Activated naive CD8-positive, alpha-beta T cell treated with anti-CD3 and anti-CD28 coated beads for 36 hours (primary cell): ENCODE measurements at regions not wholly inside any gene's neighbourhood (a gene's known extent, or its start where the extent isn't known, plus 50 kb on each side); places are given as distances from the start of the nearest gene placed in this dataset.

Source experiments
- DNase-seq: peaks from one replicate; pipeline ENCODE4 v3.0.0; 2021
- H3K27ac Mint-ChIP-seq: one replicate; pipeline ENCODE4 v1.8.0; 2022; ENCODE audit warnings: mild to moderate bottlenecking, moderate library complexity, mixed read lengths
- H3K27me3 Mint-ChIP-seq: one replicate; pipeline ENCODE4 v1.8.0; 2022; ENCODE audit warnings: mild to moderate bottlenecking, mixed read lengths
- H3K36me3 Mint-ChIP-seq: one replicate; pipeline ENCODE4 v1.8.0; 2021; ENCODE audit warnings: mild to moderate bottlenecking, mixed read lengths
- H3K4me1 Mint-ChIP-seq: one replicate; pipeline ENCODE4 v1.8.0; 2021; ENCODE audit warnings: mixed read lengths
- H3K4me3 Mint-ChIP-seq: one replicate; pipeline ENCODE4 v1.8.0; 2022; ENCODE audit warnings: mild to moderate bottlenecking, moderate library complexity, mixed read lengths
- H3K9me3 Mint-ChIP-seq: one replicate; pipeline ENCODE4 v1.8.0; 2022; ENCODE audit warnings: mixed read lengths

- Mint-ChIP-seq H3K27ac (no peak overlapping the region), H3K36me3 (no peaks in the 10 kb centered on the region), H3K4me3 (no peak overlapping the region), H3K9me3 (no peaks in the 10 kb centered on the region), H3K27me3 (no peaks in the 10 kb centered on the region), H3K4me1 (peaks cover 3% of the 10 kb centered on the region)
- no peak for DNase-seq
These were observed 141.9 kb downstream of the ZIC5 start for GRCh38 chr13:99829593-99830239.

DNA sequence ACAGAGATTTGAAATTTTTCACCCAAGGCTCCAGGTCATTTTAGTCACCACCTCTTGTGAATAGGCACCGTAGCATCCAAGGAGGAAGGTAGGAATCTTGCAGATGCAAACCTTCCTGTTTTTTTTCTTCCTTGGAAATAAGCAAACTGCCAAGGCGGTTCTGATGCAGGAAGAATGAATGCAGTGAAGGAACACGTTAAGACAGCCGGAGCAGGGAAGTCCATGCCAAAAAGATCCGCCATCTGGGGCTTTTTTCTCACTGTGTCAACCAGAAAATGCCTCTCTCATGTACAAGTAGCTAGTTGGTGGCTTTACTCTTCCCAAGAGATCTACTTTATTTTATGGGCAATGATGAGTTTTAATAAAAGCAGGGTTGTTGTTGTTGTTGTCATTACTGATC, 142.4 kb downstream of the ZIC5 start:
- H3K9me3 Mint-ChIP-seq, result no peaks in the 10 kb centered on the region
- no peak overlapping the region for H3K27ac Mint-ChIP-seq
- no peak for DNase-seq
- H3K36me3 Mint-ChIP-seq, result no peaks in the 10 kb centered on the region
- no peaks in the 10 kb centered on the region for H3K27me3 Mint-ChIP-seq
- no peak overlapping the region for H3K4me3 Mint-ChIP-seq
- no peaks in the 10 kb centered on the region for H3K4me1 Mint-ChIP-seq

- Mint-ChIP-seq H3K9me3 (no peaks in the 10 kb centered on the region), H3K4me3 (no peak overlapping the region), H3K4me1 (no peaks in the 10 kb centered on the region)
These were observed 142.8 kb downstream of the ZIC5 start for GRCh38 chr13:99828735-99829134.

DNA sequence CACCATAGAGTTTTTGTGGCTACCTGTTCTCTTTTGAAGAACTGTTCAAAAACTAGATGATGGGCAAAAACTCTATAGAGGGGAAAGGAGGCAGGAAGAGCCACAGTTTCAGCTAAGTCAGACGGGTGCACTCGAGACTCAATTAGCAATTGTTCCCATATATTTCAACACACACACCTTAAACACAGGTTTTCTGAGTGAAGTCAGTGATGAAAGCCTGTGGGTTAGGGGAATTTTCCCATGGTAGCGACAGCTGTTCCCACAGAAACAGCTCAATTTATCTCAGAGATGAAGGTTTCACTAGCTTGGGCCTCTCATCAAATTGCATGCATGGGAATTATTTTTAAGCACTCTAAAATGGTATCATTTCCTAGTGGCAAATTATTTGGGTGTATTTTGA, 143.4 kb downstream of the ZIC5 start:
- Mint-ChIP-seq H3K36me3 (no peaks in the 10 kb centered on the region), H3K4me3 (no peak overlapping the region), H3K9me3 (no peaks in the 10 kb centered on the region), H3K27ac (no peak overlapping the region), H3K4me1 (no peaks in the 10 kb centered on the region), H3K27me3 (no peaks in the 10 kb centered on the region)
- no peak for DNase-seq

More at GRCh38 chr13:99828735-99829134, 142.8 kb downstream of the ZIC5 start:
- Mint-ChIP-seq H3K36me3 (no peaks in the 10 kb centered on the region), H3K27ac (no peak overlapping the region), H3K27me3 (no peaks in the 10 kb centered on the region)
- DNase-seq, result no peak

DNA sequence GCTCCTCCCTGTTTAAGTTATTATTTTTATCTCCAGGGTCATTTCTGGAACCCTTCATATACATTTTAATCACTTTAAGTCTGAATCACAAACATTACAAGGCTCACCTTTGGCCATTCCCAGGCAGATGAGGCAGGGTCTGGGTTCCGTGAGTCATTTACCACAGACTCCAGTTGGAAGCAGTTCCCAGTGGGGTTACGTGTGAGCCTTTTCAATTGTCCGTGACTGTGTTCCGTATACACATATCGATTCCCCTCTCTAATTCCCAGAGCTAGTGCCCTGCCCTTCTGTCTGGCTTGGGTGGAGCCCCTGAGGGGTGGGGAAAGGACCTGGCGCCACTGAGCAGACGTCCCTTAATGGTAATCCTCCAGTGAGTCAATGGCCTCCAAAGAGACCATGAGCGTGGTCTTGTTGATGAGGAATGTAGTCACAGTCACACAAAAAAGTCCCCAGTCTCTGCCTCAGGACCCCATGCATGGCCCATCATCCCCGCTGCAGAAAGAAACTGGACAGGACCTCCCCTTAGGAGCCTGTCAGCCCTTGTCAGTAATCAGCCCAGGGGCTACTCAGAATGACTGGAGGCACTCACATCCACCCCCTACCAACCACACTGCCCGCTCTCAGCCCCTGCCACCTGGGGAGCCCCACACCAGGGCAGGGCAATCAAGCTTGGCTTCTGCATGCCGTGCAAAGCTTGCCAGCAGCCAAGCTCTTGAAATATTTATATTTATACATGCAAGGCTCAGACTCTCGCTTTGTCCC, 144.4 kb downstream of the ZIC5 start:
- no peak overlapping the region for H3K4me3 Mint-ChIP-seq
- no peaks in the 10 kb centered on the region for H3K9me3 Mint-ChIP-seq
- H3K27me3 Mint-ChIP-seq, result no peaks in the 10 kb centered on the region
- no peaks in the 10 kb centered on the region for H3K4me1 Mint-ChIP-seq
- no peak overlapping the region for H3K27ac Mint-ChIP-seq
- H3K36me3 Mint-ChIP-seq, result no peaks in the 10 kb centered on the region
- DNase-seq, result no peak

DNA sequence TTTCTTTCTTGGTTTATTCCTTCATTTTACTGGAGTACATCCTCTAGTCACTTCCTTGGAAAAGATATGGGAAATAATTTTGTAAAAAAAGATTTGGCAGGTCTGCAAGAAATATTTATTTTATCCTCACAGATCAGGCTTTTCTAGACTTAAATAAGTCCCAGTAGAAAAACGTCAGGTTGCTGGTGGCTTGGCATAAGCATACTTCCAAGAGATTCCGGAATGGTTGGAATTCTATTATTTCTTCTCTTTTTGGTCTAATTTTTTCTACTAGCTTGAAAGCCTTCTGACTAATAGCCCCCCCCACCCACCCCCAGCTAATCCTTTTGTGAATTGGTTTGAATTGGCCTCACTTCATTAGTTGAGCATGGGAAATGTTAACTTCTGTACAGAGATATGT, 147.6 kb downstream of the ZIC5 start:
- Mint-ChIP-seq H3K27ac (no peak overlapping the region), H3K36me3 (no peaks in the 10 kb centered on the region)

DNA sequence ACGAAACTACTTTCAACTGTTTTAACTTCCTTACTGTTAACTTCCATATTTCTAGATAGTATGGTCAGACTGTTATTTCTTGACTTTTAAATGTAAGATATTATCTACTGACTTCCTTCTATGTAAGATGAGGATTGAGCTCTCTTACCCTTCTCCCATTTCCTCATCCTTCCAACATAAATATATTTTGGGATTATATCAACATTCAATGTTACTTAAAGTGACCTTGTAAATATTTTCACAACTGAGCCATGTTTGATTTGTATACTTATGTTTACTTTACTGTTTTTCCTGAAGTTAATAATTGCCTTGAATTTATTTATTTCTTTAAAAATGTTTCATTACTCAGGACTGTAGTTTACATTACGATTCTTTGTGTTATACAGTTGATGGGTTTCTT, 148.7 kb downstream of the ZIC5 start:
- no peak overlapping the region for H3K4me3 Mint-ChIP-seq
- peaks cover 9% of the 10 kb centered on the region for H3K4me1 Mint-ChIP-seq
- DNase-seq, result no peak
- no peaks in the 10 kb centered on the region for H3K36me3 Mint-ChIP-seq
- no peak overlapping the region for H3K27ac Mint-ChIP-seq
- H3K27me3 Mint-ChIP-seq, result no peaks in the 10 kb centered on the region
- peaks cover 3% of the 10 kb centered on the region for H3K9me3 Mint-ChIP-seq

More for the DNA sequence above, 147.6 kb downstream of the ZIC5 start:
- no peak for DNase-seq
- H3K4me1 Mint-ChIP-seq, result no peaks in the 10 kb centered on the region
- H3K9me3 Mint-ChIP-seq, result peaks cover 3% of the 10 kb centered on the region
- H3K4me3 Mint-ChIP-seq, result no peak overlapping the region
- H3K27me3 Mint-ChIP-seq, result no peaks in the 10 kb centered on the region

DNA sequence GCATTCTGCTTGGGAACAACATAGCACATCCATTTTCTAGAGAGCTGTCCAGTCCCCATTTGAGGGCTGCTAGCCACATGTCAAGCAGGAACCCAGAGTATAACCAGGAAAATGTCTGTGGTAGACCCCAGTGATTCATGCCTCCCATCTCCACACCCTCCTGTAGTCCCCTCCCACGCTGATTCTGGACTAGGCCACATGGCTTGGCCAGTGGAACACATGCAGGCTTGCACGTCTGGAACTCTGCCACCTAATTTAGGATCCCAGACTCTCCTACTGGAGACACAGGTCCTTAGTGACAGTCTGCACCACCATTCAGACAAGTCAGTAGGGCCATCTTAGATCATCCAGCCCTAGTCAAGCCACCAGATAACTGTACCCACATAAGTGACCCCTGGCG, 149.8 kb downstream of the ZIC5 start:
- H3K4me3 Mint-ChIP-seq, result no peak overlapping the region
- no peak for DNase-seq
- H3K4me1 Mint-ChIP-seq, result peaks cover 14% of the 10 kb centered on the region
- H3K27me3 Mint-ChIP-seq, result no peaks in the 10 kb centered on the region
- H3K9me3 Mint-ChIP-seq, result peaks cover 3% of the 10 kb centered on the region
- H3K36me3 Mint-ChIP-seq, result no peaks in the 10 kb centered on the region
- no peak overlapping the region for H3K27ac Mint-ChIP-seq

GRCh38 chr13:99819967-99820366, 151.6 kb downstream of the ZIC5 start:
- H3K36me3 Mint-ChIP-seq, result no peaks in the 10 kb centered on the region
- H3K9me3 Mint-ChIP-seq, result peaks cover 3% of the 10 kb centered on the region
- no peak overlapping the region for H3K27ac Mint-ChIP-seq
- no peak for DNase-seq
- no peaks in the 10 kb centered on the region for H3K27me3 Mint-ChIP-seq
- no peak overlapping the region for H3K4me3 Mint-ChIP-seq
- H3K4me1 Mint-ChIP-seq, result peaks cover 14% of the 10 kb centered on the region

GRCh38 chr13:99816321-99816720, 155.2 kb downstream of the ZIC5 start:
- Mint-ChIP-seq H3K4me3 (no peak overlapping the region), H3K9me3 (no peaks in the 10 kb centered on the region), H3K4me1 (peaks cover 14% of the 10 kb centered on the region), H3K36me3 (no peaks in the 10 kb centered on the region), H3K27ac (no peak overlapping the region), H3K27me3 (no peaks in the 10 kb centered on the region)
- no peak for DNase-seq

DNA sequence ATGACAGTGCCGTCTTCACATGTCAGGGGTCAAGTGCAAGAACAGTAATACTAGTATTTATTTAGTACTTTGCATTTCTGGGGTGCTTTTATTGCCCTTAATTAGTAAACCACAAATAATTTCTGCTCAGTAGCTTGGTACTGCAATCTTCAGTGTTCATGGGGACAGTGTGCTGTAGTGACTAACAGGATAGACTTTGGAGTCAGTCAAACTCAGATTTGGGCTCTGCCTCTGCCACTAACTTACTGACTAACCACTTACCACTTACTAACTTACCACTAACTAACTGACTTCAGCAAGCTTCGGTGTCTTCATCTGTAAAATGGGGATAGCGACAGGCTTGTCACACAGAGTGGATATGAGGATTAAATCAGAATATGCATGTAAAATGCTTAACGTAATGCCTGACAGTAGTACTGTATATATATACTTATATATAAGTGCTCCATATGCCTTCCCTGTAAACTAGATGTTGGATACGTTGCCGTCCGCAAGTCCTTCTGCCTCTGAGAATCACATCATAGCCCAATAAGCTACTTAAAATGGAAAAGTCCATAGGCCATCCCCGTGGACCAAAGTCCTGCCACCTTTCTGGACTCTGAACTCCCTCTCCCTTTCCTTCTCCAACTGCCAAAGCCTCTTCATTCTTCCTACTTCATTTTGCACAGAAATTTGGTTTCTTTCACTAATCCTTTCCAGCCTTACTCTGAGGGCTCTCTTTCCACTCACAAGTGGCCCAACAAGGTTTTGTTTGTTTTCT, 158.1 kb downstream of the ZIC5 start:
- Mint-ChIP-seq H3K27ac (no peak overlapping the region), H3K9me3 (no peaks in the 10 kb centered on the region), H3K36me3 (no peaks in the 10 kb centered on the region), H3K4me1 (peaks cover 12% of the 10 kb centered on the region), H3K4me3 (no peak overlapping the region), H3K27me3 (no peaks in the 10 kb centered on the region)
- no peak for DNase-seq

DNA sequence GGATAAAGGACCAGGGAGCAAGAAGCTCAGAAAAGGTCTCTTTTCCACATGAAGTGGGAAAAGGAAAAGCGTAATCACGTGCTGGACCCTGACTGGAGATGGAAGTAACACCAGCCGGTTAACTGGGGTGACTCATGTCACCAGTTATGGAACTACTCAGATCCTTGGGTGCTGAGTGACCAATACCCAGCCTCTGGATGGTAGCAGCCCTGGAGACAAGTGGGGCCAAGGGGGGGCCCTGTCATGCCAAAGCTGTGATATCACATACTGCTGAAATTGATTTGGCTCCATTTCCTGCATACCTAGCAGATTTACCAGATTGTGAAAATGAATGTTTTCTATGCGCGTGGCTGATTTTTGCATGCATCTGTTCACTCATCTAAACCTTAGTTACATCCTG, 158.9 kb downstream of the ZIC5 start:
- Mint-ChIP-seq H3K4me3 (no peak overlapping the region), H3K27ac (no peak overlapping the region), H3K27me3 (no peaks in the 10 kb centered on the region), H3K9me3 (no peaks in the 10 kb centered on the region), H3K4me1 (peaks cover 3% of the 10 kb centered on the region), H3K36me3 (no peaks in the 10 kb centered on the region)
- no peak for DNase-seq

GRCh38 chr13:99811067-99811700, 160.4 kb downstream of the ZIC5 start:
- H3K9me3 Mint-ChIP-seq, result no peaks in the 10 kb centered on the region
- no peaks in the 10 kb centered on the region for H3K27me3 Mint-ChIP-seq
- no peak overlapping the region for H3K27ac Mint-ChIP-seq
- H3K36me3 Mint-ChIP-seq, result no peaks in the 10 kb centered on the region
- H3K4me1 Mint-ChIP-seq, result no peaks in the 10 kb centered on the region
- no peak for DNase-seq
- H3K4me3 Mint-ChIP-seq, result no peak overlapping the region

DNA sequence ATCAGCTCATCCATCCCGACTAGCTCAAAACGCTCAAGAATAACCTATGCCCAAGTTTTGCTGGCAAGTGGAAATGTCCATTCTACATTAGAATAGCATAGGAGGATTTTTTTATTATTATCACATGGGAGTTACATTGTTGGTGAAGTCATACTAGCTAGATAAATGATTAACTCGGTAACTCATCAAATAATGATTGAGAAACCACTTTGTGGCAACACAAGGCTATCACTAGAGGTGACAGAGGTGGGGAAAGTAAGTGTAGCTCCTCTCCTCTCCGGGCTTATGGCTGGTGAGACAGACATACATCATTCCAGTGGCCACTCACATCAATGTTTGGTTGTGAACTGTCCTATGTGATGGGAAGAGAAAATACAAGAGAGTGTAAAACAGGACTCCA, 161.6 kb downstream of the ZIC5 start:
- H3K36me3 Mint-ChIP-seq, result no peaks in the 10 kb centered on the region
- H3K4me3 Mint-ChIP-seq, result no peak overlapping the region
- H3K4me1 Mint-ChIP-seq, result no peaks in the 10 kb centered on the region
- H3K9me3 Mint-ChIP-seq, result no peaks in the 10 kb centered on the region
- no peaks in the 10 kb centered on the region for H3K27me3 Mint-ChIP-seq
- no peak overlapping the region for H3K27ac Mint-ChIP-seq
- no peak for DNase-seq

DNA sequence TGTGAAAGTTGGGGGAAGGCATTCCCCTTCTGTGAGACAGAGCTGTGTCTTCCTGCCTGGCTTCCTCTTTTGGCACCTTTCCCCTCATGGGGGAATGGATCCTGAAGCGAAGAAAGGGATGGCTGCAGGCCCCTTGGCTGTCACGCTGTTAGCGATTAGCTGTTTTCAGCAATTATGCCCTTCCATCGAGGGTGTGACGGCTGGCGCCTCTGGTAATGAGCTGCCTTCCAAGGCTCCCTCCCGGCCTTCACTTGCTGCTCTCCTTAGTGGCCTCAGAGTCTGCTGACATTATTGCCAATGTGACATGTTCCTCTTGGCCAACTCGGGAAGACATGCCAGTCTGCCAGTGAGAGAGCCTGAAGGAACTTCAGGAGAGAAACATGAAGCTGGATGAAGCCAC, 162.1 kb downstream of the ZIC5 start:
- Mint-ChIP-seq H3K4me1 (no peaks in the 10 kb centered on the region), H3K4me3 (no peak overlapping the region), H3K27ac (no peak overlapping the region), H3K27me3 (no peaks in the 10 kb centered on the region), H3K9me3 (no peaks in the 10 kb centered on the region), H3K36me3 (no peaks in the 10 kb centered on the region)
- no peak for DNase-seq
